ENCODE measurements at regions not wholly inside any gene's neighbourhood (a gene's known extent, or its start where the extent isn't known, plus 50 kb on each side); places are given as distances from the start of the nearest gene placed in this dataset.

DNA sequence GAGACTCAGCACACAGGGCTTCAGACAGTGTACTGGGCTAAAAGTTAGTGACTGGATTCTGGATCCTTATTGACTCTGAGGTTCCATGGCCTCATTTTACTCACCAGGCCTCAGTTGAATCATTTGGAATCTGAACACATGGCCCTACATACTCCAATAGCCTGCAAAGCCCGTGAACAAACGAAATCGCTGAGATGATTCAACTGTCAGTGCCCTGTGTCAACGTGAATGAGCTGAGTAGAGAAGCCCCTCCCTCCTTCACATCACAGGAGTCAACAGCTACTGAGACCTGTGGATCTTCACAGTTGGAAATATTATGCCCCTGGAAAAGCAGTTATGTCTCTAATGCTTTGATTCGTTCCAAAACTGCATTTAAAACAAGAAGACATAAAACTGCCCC is 429.3 kb downstream of the GADD45G start:
- Mint-ChIP-seq H3K9me3 (no peaks in the 10 kb centered on the region), H3K4me1 (ENCODE audit: low read depth) (no peaks in the 10 kb centered on the region), H3K36me3 (ENCODE audit: low read depth) (no peaks in the 10 kb centered on the region), H3K27ac (no peak overlapping the region), H3K4me3 (no peak overlapping the region), H3K27me3 (no peaks in the 10 kb centered on the region)
- intact Hi-C loops (cut with micrococcal nuclease), result no loop called here

- Mint-ChIP-seq H3K4me3 (no peak overlapping the region), H3K9me3 (no peaks in the 10 kb centered on the region), H3K27ac (no peak overlapping the region), H3K36me3 (ENCODE audit: low read depth) (no peaks in the 10 kb centered on the region), H3K27me3 (no peaks in the 10 kb centered on the region), H3K4me1 (ENCODE audit: low read depth) (no peaks in the 10 kb centered on the region)
- intact Hi-C loops (cut with micrococcal nuclease), result no loop called here
These were observed 430.7 kb downstream of the GADD45G start for GRCh38 chr9:90035471-90035870.

DNA sequence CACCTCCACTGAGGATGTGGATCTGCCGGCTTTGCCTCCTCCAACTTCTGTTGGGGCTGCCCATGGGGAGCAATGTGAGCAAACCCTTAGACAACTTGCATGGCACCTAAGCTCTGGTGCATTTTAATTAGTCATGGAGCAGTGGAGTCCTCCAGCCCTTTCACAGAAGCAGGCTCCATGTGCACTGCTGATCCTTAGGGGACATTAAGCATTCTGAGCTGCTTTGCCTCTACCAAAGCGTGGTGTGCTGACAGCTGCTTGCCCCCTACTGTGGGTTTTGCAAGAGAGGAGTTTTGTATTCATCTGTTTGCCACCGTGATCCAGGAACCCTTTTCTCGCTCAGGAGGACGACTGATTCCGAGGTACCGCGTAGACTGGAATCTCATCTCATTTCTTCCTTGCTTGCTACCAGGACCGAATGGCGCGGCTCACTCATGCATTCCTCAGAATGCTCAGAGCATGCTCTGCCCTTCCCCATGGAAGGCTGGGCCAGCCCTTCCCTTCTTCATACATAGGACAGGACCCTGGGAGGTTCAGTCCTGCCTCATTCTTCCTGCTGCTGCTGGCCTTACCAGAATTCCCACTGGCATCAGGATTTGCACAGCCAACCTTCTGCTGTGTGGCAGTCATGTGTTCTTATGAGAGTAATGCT is 432.5 kb downstream of the GADD45G start:
- Mint-ChIP-seq H3K36me3 (ENCODE audit: low read depth) (no peaks in the 10 kb centered on the region), H3K27me3 (no peaks in the 10 kb centered on the region), H3K4me3 (no peak overlapping the region), H3K4me1 (ENCODE audit: low read depth) (no peaks in the 10 kb centered on the region), H3K9me3 (no peaks in the 10 kb centered on the region), H3K27ac (no peak overlapping the region)
- intact Hi-C loops (cut with micrococcal nuclease), result no loop called here

GRCh38 chr9:90038763-90039162 is 434.0 kb downstream of the GADD45G start:
- no peaks in the 10 kb centered on the region for H3K36me3 Mint-ChIP-seq (ENCODE audit: low read depth)
- intact Hi-C loops (cut with micrococcal nuclease), result no loop called here
- no peaks in the 10 kb centered on the region for H3K27me3 Mint-ChIP-seq
- no peaks in the 10 kb centered on the region for H3K4me1 Mint-ChIP-seq (ENCODE audit: low read depth)
- no peaks in the 10 kb centered on the region for H3K9me3 Mint-ChIP-seq
- no peak overlapping the region for H3K4me3 Mint-ChIP-seq
- H3K27ac Mint-ChIP-seq, result no peak overlapping the region

DNA sequence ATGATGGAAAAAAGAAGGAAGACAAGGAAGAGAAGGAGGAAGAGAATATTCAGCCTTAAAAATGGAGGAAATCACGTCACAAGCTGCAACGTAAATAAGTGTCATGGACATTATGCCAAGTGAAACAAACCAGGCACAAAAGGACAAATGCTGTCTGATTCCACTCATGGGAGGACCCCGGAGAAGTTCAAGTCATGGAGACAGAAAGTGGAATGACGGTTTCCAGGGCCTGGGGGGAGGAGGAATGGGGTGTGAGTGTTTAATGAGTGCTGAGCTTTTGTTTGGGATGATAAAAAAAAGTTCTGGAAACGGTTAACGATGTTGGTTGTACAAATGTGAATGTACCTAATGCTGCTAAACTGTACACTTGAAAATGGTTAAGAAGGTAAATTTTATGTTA is 439.5 kb downstream of the GADD45G start:
- H3K9me3 Mint-ChIP-seq, result no peaks in the 10 kb centered on the region
- H3K27ac Mint-ChIP-seq, result no peak overlapping the region
- H3K36me3 Mint-ChIP-seq (ENCODE audit: low read depth), result no peaks in the 10 kb centered on the region
- H3K4me1 Mint-ChIP-seq (ENCODE audit: low read depth), result peaks cover 6% of the 10 kb centered on the region
- intact Hi-C loops (cut with micrococcal nuclease), result no loop called here
- no peak overlapping the region for H3K4me3 Mint-ChIP-seq
- H3K27me3 Mint-ChIP-seq, result peaks cover 1% of the 10 kb centered on the region

DNA sequence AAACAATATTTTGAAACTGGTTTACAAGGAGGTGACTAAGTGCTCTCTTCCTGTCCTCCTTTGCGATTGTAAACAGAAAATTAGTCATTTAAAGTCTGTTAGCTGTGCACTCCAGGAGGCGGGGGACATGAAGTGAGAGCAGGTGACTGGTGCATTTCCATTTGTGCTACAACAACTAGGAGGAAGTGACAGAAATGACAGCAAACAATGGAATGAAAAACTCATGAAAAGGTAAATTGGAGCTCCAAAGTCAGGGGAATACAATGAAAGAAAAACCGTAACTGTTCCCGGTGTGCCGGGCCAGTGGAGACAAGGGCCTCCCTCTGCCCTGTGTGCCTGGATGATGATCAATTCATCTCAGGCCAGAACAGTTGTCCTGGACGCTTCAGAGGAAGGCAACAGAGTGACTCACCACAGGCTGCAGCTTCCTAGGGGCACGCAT is 439.9 kb downstream of the GADD45G start:
- H3K27me3 Mint-ChIP-seq, result peaks cover 1% of the 10 kb centered on the region
- no peak overlapping the region for H3K4me3 Mint-ChIP-seq
- no peaks in the 10 kb centered on the region for H3K36me3 Mint-ChIP-seq (ENCODE audit: low read depth)
- H3K9me3 Mint-ChIP-seq, result no peaks in the 10 kb centered on the region
- H3K27ac Mint-ChIP-seq, result no peak overlapping the region
- peaks cover 6% of the 10 kb centered on the region for H3K4me1 Mint-ChIP-seq (ENCODE audit: low read depth)
- intact Hi-C loops (cut with micrococcal nuclease), result no loop called here

- Mint-ChIP-seq H3K27me3 (peaks cover 1% of the 10 kb centered on the region), H3K4me3 (no peak overlapping the region), H3K36me3 (ENCODE audit: low read depth) (no peaks in the 10 kb centered on the region), H3K9me3 (no peaks in the 10 kb centered on the region), H3K27ac (no peak overlapping the region), H3K4me1 (ENCODE audit: low read depth) (peaks cover 13% of the 10 kb centered on the region)
- intact Hi-C loops (cut with micrococcal nuclease), result no loop called here
These were observed 441.6 kb downstream of the GADD45G start for GRCh38 chr9:90046317-90046861.

DNA sequence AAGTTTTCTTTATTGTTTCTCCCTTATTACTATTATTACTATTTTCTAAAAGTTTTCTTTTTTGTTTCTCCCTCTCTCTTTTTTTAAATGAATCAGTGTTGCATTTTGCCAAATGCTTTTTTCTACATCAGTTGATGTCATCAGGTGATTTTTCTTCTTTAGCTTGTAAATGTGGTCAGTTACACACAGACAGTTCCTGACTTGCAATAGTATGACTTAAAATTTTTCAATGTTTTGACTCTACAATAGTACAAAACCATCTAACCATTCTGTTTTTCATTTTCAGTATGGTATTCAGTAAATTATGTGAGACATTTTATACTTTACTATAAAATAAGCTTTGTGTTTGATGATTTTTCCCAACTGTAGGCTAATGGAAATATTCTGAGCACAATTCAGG is 443.0 kb downstream of the GADD45G start:
- H3K27me3 Mint-ChIP-seq, result peaks cover 6% of the 10 kb centered on the region
- no peaks in the 10 kb centered on the region for H3K36me3 Mint-ChIP-seq (ENCODE audit: low read depth)
- H3K27ac Mint-ChIP-seq, result no peak overlapping the region
- no peak overlapping the region for H3K4me3 Mint-ChIP-seq
- intact Hi-C loops (cut with micrococcal nuclease), result no loop called here
- H3K9me3 Mint-ChIP-seq, result no peaks in the 10 kb centered on the region
- H3K4me1 Mint-ChIP-seq (ENCODE audit: low read depth), result peaks cover 17% of the 10 kb centered on the region

GRCh38 chr9:90052366-90052765 is 447.6 kb downstream of the GADD45G start:
- H3K4me1 Mint-ChIP-seq (ENCODE audit: low read depth), result peaks cover 10% of the 10 kb centered on the region
- peaks cover 9% of the 10 kb centered on the region for H3K27me3 Mint-ChIP-seq
- H3K9me3 Mint-ChIP-seq, result peaks cover 13% of the 10 kb centered on the region
- intact Hi-C loops (cut with micrococcal nuclease), result no loop called here
- H3K4me3 Mint-ChIP-seq, result no peak overlapping the region
- H3K36me3 Mint-ChIP-seq (ENCODE audit: low read depth), result no peaks in the 10 kb centered on the region
- H3K27ac Mint-ChIP-seq, result no peak overlapping the region

GRCh38 chr9:90053027-90053426 is 448.2 kb downstream of the GADD45G start:
- H3K9me3 Mint-ChIP-seq, result peaks cover 13% of the 10 kb centered on the region
- intact Hi-C loops (cut with micrococcal nuclease), result no loop called here
- peaks cover 9% of the 10 kb centered on the region for H3K27me3 Mint-ChIP-seq
- H3K4me1 Mint-ChIP-seq (ENCODE audit: low read depth), result peaks cover 10% of the 10 kb centered on the region
- H3K36me3 Mint-ChIP-seq (ENCODE audit: low read depth), result no peaks in the 10 kb centered on the region
- no peak overlapping the region for H3K4me3 Mint-ChIP-seq
- no peak overlapping the region for H3K27ac Mint-ChIP-seq

GRCh38 chr9:90054810-90055209 is 450.0 kb downstream of the GADD45G start:
- Mint-ChIP-seq H3K36me3 (ENCODE audit: low read depth) (no peaks in the 10 kb centered on the region), H3K27ac (no peak overlapping the region), H3K9me3 (peaks cover 13% of the 10 kb centered on the region), H3K4me3 (no peak overlapping the region), H3K4me1 (ENCODE audit: low read depth) (peaks cover 10% of the 10 kb centered on the region), H3K27me3 (peaks cover 9% of the 10 kb centered on the region)
- intact Hi-C loops (cut with micrococcal nuclease), result no loop called here

GRCh38 chr9:90055226-90055625 is 450.4 kb downstream of the GADD45G start:
- intact Hi-C loops (cut with micrococcal nuclease), result no loop called here
- H3K4me1 Mint-ChIP-seq (ENCODE audit: low read depth), result peaks cover 10% of the 10 kb centered on the region
- peaks cover 13% of the 10 kb centered on the region for H3K9me3 Mint-ChIP-seq
- no peaks in the 10 kb centered on the region for H3K36me3 Mint-ChIP-seq (ENCODE audit: low read depth)
- H3K27me3 Mint-ChIP-seq, result peaks cover 9% of the 10 kb centered on the region
- no peak overlapping the region for H3K27ac Mint-ChIP-seq
- H3K4me3 Mint-ChIP-seq, result no peak overlapping the region

- peaks cover 4% of the 10 kb centered on the region for H3K27me3 Mint-ChIP-seq
- H3K27ac Mint-ChIP-seq, result no peak overlapping the region
- no peak overlapping the region for H3K4me3 Mint-ChIP-seq
- intact Hi-C loops (cut with micrococcal nuclease), result no loop called here
- H3K9me3 Mint-ChIP-seq, result peaks cover 13% of the 10 kb centered on the region
- no peaks in the 10 kb centered on the region for H3K36me3 Mint-ChIP-seq (ENCODE audit: low read depth)
- peaks cover 2% of the 10 kb centered on the region for H3K4me1 Mint-ChIP-seq (ENCODE audit: low read depth)
These were observed 452.5 kb downstream of the GADD45G start for GRCh38 chr9:90057361-90057760.

DNA sequence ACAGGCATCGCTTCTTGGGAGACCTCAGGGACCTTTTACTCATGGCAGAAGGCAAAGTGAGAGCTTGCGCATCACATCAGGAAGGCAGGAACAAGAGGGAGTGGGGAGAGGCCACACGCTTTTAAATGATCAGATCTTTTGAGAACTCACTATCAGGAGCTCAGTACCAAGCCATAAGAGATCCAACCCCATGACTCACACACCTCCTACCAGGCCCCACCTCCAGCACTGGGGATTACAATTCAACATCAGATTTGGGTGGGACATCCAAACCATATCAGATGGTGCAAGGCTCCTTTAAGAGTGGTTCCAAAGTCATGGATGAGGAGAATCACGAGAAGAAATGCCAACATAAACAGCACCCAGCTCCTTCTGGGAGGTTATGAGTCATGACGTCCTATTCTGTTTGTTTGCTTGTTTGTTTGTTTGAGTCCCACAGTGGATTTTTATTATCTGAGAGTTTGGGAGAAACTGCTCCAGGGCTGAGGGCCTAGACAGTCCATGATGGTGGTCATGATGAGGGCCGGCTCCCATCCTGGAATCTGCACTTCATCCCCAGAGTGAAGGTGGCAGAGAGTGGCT is 453.5 kb downstream of the GADD45G start:
- H3K4me1 Mint-ChIP-seq (ENCODE audit: low read depth), result peaks cover 5% of the 10 kb centered on the region
- no peak overlapping the region for H3K27ac Mint-ChIP-seq
- intact Hi-C loops (cut with micrococcal nuclease), result no loop called here
- peaks cover 13% of the 10 kb centered on the region for H3K9me3 Mint-ChIP-seq
- H3K36me3 Mint-ChIP-seq (ENCODE audit: low read depth), result no peaks in the 10 kb centered on the region
- H3K27me3 Mint-ChIP-seq, result peaks cover 4% of the 10 kb centered on the region
- H3K4me3 Mint-ChIP-seq, result no peak overlapping the region

- peaks cover 2% of the 10 kb centered on the region for H3K27me3 Mint-ChIP-seq
- H3K4me1 Mint-ChIP-seq (ENCODE audit: low read depth), result peaks cover 5% of the 10 kb centered on the region
- H3K36me3 Mint-ChIP-seq (ENCODE audit: low read depth), result no peaks in the 10 kb centered on the region
- no peak overlapping the region for H3K4me3 Mint-ChIP-seq
- intact Hi-C loops (cut with micrococcal nuclease), result no loop called here
- peaks cover 13% of the 10 kb centered on the region for H3K9me3 Mint-ChIP-seq
- no peak overlapping the region for H3K27ac Mint-ChIP-seq
These were observed 454.6 kb downstream of the GADD45G start for GRCh38 chr9:90059436-90059835.

Measured in dendritic cell treated with granulocyte-macrophage colony-stimulating factor and Interleukin-4, amounts not matched to agents 40 ng/mL and 50 ng/mL, for 4 days (primary cell).